ENCODE measurements at regions not wholly inside any gene's neighbourhood (a gene's known extent, or its start where the extent isn't known, plus 50 kb on each side); places are given as distances from the start of the nearest gene placed in this dataset.
"Not testable (repeated sequence)": the region's sequence is repeated elsewhere in the genome, so short reads cannot be mapped to it uniquely, and the experiment has no call there.

DNA sequence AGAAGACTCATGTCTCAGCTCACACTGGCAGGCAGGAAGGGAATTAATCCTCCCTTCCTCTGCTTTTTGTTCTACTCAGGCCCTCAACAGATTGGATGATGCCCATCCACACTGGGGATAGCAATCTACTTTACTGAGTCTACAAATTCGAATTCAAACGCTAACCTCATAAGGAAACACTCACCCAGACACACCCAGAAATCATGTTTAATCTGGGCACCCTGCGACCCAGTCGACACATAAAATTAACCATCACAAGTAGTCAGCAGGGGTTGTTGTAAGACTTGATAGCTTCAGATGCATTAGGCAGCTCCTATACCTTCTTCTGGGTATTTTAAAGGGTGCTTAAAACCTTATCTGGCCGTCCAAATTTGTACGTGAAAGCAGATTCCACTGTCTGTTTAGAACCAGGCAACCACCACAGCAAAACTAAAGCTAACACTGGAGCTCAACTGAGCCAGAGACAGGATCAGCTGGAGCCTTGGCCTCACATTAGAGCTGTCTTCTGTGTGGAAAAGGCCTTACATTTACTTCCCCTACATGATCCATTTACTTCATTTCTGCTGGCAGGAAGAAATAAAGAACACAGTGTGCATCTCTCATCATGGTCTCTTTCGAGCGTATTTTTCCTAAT lies 407.3 kb upstream of the PPP2R3A start:
- DNase-seq (ENCODE audit: low read depth), result no peak

DNA sequence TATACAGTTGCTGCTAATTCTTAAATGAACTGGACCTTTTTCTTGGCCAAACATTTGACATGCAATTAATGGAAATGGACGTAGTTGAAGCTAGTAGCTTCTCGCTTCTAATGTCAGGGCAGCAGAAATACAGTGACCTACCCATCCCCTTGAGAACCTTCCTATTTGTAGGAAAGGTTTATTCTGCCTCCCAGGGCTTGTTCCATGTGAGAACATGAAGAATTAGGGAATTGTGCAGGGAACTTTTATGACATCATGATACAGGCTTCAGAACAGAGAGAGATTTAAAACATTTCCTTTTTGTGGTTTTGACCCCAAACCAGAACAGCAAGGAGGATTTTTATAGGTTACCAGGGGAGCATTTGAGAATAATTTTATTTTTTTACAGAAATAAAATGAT lies 406.6 kb upstream of the PPP2R3A start:
- no peak for DNase-seq (ENCODE audit: low read depth)

DNA sequence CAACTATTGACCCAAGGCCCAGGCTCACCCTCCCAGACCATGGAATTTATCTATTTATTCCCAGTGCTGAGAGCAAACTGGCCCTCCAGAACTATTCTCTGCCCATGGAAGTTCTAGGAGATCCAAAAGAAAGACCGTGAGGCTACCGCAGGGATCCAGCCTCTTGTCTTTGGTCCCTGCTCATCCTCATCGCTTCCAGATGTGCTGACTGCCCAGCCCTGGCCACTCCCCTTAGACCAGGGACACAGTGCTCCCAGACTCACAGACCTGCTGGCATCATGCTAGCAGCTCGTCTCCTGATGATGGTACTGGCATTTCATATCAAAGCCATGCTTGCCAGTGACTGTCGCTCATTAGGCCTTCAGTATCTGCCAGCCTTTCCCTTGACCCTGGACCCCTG lies 405.7 kb upstream of the PPP2R3A start:
- DNase-seq (ENCODE audit: low read depth), result no peak

DNA sequence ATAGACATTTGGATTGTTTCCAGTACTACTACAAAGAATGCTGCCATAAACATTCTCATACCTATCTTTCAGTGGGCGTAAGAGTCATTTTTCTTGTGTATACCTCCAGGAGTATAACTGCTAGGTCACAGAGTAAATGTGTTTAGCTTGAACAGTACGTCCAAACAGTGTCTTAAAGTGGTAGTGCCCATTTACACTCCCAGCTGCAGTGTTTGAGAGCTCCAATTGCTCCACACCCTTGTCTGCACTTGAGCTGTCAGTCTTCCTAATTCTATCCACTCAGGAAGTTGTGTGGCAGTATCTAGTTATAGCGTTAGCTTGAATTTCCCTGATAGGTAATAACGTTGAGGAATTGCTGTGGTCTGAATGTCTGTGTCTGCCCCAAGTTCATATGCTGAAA lies 404.7 kb upstream of the PPP2R3A start:
- DNase-seq (ENCODE audit: low read depth), result no peak

DNA sequence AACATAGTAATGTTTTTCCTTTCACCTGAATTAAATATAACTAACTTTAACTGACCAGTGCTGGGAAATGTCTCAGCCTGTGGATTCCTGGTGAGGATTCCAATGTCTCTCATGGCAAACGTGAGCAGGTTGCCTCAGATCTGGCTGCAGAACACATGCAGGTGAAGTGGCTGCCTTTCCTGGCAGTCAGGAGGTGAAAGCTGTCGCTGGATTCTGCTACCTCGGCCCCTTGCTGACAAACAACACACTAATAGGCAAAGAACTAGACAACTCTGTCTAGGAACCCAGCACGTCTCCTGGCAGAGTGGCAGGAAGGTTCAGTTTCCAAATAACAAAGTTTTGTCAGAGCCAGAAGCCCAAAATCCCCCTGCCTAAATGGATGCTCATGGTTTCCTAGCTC lies 400.8 kb upstream of the PPP2R3A start:
- DNase-seq (ENCODE audit: low read depth), result no peak

DNA sequence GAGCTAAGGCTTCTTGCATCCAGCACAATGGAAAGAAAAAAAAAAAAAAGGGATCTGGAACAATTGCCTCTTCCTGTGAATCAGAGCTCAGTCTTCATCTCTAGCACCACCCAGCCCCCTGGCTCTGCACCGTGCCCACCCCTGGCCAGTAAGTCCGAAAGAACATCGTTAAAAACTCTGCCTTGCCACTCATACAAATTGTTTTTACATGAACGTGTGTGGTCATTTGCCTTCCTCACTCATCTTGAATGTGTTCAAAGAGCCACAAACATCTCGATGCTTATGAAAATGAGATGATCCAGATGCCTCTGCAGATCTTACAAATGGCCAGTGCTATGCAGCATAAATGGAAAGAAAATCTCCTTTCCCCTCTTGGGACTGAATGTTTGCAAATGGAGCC lies 400.0 kb upstream of the PPP2R3A start:
- no peak for DNase-seq (ENCODE audit: low read depth)

DNA sequence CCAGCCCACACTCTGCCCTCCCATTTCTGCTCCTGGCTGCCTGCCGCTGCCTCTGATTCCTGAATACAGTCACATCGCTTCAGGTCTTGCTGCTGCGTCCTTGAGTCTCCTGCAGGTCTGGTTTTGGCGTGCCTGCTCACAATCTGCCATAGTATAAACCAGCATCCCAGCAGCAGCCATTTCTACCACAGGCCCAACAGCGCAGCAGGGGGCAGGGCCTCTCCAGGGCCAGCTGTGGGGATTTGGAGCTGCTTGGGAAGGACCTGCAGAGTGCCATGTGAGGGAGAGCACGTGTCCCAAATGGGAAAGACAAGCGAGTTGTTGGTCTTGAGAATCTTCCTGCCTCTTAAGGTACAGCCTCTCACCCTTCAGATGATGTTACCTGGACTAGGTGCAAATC lies 398.3 kb upstream of the PPP2R3A start:
- DNase-seq (ENCODE audit: low read depth), result no peak

DNA sequence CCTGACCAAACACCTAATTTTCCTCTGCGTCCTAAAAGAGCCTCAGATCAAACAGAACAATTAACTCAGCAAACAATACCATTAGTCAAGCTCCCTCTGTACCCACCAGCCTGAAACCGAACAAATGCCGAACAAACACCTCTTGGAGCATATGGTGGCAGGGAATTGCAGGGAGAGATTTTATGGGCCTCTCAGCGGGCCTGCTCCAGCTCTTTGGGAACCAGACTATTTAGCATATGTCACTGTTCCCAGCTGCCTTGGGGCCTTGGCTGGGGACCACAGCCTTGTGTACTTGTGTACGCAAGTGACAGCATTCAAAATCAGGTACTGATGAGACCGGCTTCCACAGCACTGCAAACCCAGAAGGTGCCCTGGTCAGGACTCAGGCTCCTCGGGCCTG lies 388.8 kb upstream of the PPP2R3A start:
- DNase-seq (ENCODE audit: low read depth), result no peak

DNA sequence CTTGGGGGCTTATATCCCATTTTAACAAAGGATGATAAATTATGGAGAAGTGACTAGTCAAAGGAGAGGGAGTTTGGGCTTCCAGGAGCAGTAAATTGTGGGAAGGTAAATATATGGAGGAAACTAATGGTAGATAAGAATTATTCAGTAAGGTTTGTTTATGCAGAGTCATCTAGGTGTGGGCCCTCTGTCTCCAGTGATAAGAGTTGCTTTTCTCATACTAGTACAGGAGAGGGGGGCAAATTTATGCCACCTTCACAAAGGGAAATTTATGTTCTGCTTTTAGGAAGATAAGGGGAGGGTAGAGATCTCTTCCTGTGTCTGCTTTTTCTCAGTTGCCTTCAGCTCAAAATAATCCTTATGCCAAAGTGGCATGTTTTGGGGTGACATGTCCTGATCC lies 383.7 kb upstream of the PPP2R3A start:
- no peak for DNase-seq (ENCODE audit: low read depth)

DNA sequence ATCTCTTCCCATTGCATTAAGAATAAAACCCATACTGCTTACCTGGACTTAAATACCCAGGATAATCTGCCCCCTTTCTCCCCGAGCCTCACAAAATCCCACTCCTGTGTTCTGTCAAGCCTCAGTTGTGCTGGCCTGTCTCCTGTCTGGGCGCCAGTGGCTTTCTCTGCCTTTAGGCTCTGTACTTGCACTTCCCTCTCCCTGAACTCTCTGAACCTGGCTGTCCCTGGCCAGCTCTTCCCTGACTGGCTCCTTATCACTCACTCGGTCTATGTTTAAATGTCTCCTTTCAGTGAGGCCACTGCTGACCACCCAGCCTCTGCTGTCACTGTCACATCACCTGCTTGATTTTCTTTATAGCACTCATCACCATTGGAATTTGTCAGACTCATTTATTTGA lies 382.7 kb upstream of the PPP2R3A start:
- DNase-seq (ENCODE audit: low read depth), result no peak

DNA sequence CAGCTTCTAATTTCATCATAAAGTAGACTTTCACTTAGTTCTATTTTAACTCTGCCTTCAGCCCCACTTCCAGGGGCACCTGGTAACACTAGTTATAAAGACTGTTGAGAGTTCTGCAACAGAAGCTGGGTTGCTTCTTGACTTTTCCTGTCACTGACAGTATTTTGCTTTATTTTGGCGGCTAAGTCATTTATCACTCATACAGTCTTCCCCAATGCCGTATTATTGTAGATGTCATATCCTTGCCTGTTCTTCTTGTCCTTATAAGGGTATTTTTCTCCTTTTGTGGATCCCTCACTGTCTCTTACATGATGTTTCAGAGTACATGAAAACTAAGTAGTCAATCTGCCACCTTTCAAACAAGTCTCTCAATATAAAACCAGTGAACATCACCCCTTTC lies 369.0 kb upstream of the PPP2R3A start:
- no peak for DNase-seq (ENCODE audit: low read depth)

DNA sequence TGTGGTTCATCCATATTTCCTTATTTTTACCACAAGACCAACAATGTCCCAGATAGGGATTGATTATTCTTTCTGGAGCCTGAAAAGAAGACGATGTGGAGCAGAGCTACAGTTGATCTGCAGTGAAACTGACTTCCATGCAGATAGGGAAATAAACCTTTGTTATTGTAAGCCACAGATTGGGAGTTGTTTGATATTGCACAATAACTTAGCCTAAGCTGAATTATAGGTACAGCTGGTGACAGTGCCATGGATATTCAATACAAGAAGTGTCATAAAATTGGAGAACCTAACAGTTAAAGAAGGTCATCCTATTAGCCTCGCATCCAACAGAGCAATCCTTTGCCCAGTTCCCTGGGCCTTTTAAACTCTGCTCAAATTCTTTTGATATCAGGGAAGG lies 367.7 kb upstream of the PPP2R3A start:
- DNase-seq (ENCODE audit: low read depth), result no peak

DNA sequence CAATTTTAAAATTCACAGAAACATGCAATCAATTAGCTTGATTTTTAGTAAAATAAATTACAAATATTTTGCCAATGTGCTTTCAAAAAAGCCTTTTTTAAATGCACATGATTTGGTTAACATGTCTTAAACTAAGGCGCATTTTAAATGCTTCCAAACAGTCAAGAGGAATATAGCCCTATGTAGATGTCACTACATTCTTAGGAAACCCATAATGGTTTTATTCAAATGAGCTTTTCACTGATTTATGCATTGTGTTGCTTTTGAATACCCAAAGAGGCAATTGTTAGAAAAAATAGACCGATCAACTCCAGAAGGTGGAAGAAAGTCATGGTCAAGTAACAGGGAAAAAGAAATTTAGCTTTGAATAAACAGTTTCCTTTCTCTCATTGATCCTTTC lies 366.9 kb upstream of the PPP2R3A start:
- no peak for DNase-seq (ENCODE audit: low read depth)

DNA sequence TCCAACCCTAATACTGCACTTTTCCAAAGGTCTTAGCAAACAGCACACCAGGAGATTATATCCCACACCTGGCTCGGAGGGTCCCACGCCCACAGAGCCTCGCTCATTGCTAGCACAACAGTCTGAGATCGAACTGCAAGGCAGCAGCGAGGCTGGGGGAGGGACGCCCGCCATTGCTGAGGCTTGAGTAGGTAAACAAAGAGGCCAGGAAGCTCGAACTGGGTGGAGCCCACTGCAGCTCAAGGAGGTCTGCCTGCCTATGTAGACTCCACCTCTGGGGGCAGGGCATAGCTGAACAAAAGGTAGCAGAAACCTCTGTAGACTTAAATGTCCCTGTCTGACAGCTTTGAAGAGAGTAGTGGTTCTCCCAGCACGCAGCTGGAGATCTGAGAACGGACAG lies 361.0 kb upstream of the PPP2R3A start:
- DNase-seq (ENCODE audit: low read depth), result not testable (repeated sequence)

DNA sequence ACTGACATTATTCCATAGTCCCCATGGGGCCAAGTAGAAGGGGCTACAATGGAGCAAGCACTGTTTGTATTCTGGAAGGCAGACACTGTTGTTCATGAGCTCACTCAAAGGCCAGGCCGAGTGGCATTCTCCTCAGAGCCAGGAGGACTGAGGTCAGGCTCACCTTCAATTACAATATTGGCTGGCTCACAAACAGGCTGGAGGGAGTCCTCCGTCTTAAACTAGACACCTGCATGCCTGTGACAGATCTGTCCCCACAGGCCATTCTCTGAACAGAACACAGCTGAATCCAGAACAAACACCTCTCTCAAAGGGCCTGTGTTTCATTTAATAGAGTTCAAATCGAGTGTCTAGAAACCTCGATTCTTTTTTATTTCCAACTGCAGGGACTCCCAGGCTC lies 347.4 kb upstream of the PPP2R3A start:
- DNase-seq (ENCODE audit: low read depth), result no peak

DNA sequence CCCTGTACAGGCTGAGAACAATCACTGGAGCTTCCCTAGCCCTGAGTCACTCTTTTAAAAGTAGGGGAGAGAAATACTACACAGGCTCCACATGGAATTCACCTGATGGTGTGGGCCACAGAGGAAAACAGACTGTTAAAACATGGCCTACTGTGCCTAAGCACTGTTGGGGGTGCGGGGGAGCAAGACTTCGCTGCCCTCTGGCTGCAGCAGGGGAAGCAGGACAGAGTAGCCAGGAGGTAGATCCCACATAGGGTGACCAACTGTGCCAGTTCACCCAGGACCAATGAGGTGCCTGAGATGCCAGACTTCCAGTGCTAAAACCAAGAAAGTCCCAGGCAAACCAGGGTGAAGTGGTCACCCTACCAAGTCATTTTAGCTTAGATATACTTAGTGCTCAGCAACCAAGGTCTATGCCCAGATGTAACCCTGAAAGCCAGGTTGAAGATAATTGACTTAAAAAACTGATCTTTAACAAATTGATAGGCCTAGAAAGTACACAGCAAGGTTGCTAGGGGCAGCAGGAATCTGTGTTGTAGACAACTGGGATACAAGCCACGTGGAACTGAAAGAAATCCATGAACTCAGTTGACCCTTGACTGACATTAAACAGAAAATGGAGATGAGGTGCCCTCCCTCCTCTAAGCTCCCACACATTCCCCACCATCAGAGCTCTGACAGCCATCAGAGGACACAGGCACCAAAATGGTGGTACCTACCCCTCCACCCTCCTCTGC lies 344.2 kb upstream of the PPP2R3A start:
- no peak for DNase-seq (ENCODE audit: low read depth)

DNA sequence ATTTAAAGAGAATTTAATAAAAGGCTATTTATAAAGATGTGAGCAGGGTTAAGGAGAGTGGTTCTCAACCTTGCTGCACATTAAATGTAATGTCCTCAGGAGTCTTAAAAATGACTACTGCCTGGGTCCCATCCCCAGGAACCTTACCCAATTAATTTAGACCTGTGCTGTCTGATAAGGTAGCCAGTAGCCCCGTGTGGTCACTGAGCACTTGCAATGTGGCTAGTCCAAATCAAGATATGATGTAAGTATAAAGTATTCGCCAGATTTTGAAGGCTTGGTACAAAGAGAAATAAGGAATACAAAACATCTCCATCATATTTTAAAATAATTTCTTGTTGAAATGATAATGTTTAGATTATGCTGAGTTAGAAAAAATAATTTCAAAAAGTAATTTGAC lies 343.3 kb upstream of the PPP2R3A start:
- DNase-seq (ENCODE audit: low read depth), result no peak

DNA sequence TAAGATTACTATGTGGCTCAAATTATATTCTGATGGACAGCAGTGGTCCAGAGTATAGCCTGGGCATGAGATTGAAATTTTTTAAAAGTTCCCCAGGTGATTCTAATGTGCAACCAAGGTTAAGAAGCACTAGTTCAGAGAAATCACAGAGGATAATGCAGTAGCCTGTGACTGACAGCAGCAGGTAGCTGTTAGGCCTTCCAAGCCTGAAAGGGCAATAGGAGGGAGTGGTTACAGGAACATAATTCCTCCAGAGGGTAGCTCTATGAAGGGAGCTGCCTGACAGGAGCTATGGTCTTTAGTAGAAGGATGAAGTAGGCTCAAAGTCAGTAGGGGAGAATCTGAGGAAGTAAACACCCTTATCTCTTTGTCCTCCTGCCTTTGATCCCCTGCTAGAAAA lies 342.9 kb upstream of the PPP2R3A start:
- DNase-seq (ENCODE audit: low read depth), result no peak

DNA sequence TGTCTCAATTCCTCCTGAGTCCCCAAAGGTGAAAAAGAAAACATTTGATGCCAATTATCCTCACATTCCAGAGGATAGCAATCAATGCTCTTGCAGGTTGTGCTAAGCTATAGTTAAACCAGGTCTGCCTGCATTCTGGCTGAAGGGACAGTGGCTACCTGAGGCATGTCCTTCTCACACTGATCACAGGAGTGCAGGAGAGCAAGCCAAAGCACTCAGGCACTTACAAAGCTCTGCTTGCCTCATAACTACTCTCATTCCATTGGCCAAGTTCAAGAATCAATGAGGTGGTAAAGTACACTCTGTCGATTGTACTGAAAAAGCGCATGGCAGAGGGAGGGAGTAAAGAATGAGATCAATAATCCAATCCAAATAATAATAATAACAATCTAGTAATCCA lies 342.0 kb upstream of the PPP2R3A start:
- DNase-seq (ENCODE audit: low read depth), result no peak

DNA sequence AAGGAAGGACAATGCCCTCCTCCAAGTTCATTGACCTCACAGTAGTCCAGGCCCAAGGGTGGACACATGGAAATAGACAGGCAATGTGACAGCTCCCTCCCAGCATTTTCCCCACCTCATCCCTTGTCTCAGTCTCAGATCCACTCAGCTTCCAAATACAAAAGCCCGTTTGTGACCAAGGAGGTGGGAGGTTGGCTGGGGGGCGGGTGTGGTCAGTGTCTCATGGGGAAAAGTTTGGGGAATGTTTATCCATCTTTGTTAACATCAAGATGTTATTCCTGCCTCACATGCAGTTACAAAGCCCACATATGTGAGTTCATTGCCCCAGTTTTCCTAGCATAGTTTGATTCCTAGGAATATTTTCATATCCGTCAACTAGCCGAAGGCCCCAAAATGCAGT lies 338.5 kb upstream of the PPP2R3A start:
- DNase-seq (ENCODE audit: low read depth), result no peak

DNA sequence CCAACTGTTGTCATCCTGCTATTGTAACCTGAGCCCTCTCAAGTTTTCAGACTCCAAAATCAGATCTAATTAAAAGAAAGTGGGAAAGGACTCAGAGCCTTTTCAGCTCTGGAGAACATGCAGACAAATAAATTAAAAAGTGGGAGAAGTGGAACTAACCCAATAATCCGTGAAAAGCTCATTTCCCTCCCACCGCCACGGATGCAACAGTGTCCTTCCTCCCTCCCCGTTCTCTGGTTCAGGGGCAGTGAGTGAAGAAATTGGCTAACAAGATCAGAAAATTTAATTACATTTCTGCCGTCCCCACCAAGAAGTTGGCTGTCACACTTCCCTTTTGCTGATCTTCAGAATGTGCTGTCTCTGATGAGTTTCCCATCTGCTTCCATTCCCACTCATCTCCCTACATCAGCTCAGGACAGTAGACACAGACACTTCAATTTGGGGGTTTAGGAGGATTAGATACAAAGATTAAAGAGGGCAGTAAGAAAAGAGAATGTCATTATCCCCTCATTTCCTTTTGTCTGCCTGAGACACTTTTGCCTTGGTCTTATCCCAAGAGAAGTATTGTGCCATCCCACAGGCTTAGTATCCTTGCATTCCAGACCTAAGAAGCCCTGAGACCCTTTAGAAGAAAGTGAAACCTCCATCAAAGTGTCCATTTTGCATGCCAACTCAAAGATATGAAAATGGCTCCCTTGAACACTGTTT lies 335.7 kb upstream of the PPP2R3A start:
- no peak for DNase-seq (ENCODE audit: low read depth)

DNA sequence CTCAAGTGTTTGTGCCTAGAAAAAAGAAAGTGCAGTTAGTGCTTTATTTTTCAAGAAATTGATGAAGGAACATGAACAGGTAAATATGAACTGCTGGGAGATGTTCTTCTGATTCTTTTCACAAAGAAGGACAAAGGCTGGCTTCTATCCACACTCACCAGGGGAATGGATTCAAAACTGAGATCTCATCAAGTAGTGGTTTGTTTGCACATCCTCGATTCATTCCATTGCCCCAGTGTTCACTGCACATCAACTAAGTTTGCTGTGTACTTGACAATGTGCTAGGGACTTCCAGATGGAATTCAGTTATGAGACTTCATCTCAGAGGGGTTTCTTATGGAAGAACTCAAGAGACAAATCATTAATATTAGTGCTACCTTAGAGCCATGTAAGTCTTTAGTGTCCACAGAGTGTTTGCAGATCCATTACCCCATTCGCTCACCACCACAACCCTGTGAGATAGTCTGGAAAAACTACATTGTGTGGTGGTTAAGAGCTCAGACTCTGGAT lies 332.9 kb upstream of the PPP2R3A start:
- no peak for DNase-seq (ENCODE audit: low read depth)

DNA sequence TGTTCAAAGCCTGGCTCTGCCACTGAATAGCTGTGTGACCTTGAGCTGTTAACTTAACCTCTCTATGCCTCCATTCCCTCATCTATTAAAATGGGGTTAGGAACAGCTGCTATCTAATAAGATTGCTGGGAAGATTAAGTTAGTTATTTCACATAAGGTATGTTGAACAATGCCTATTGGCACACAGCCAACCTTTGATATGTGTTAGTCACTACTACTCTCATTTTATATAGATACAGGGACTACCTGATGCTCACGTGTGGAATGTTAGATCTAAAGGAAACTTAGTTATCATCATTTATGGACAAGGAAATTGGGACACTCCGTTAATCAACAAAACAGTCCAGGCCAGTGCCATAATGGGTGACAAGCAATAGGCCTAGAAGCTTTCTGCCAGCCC lies 332.4 kb upstream of the PPP2R3A start:
- no peak for DNase-seq (ENCODE audit: low read depth)

Measured in fibroblast of the conjunctiva (primary cell).